B cell (primary cell): ENCODE measurements at regions not wholly inside any gene's neighbourhood (a gene's known extent, or its start where the extent isn't known, plus 50 kb on each side); places are given as distances from the start of the nearest gene placed in this dataset.

Experiments
- ATAC-seq: fragments of 200-7000 bp; cut with Tn5 transposase; one replicate; pipeline ENCODE4 v1.10.0; 2021; ENCODE audit warnings: low read depth, mild to moderate bottlenecking, moderate number of reproducible peaks, moderate library complexity
- CTCF ChIA-PET: fragments of 350-600 bp; sonication (Branson Sonifier 250); formaldehyde crosslinking; loops from one replicate; lab custom pipeline; 2021; ENCODE audit warnings: antibody characterized with exemption, inconsistent platforms; lab: Charles Lee
- POLR2A ChIA-PET: fragments of 350-600 bp; sonication (Branson Sonifier 250); formaldehyde crosslinking; loops from one replicate; lab custom pipeline; 2021; ENCODE audit warnings: antibody characterized with exemption; lab: Charles Lee
- DNase-seq: peaks from one replicate; pipeline ENCODE4 v3.0.0; 2013
- H2AFZ ChIP-seq: 2 replicates; pipeline ENCODE4 v1.6.1; 2012; ENCODE audit warnings: mild to moderate bottlenecking, low read depth, low read length; ENCODE audit not compliant: insufficient read depth, poor library complexity, severe bottlenecking
- H3K27ac ChIP-seq, 2 donors: 1 replicate in 1 of 2; 2 replicates in 1 of 2; pipeline ENCODE4 v1.5.1; 2012 to 2013; ENCODE audit warnings: low read length in 2 of 2, mild to moderate bottlenecking in 2 of 2, moderate library complexity in 1 of 2
- H3K27me3 ChIP-seq, 4 experiments: fragments of 200-600 bp in 1 of 4; sonication (generic) in 1 of 4; replicated peaks in 1 of 4; 1 replicate in 2 of 4; 2 replicates in 2 of 4; pipeline versions ENCODE4 v1.6.1 to v1.7.0; 2013 to 2016; ENCODE audit warnings: low read length in 3 of 4, mild to moderate bottlenecking in 2 of 4, mixed read lengths in 1 of 4, moderate library complexity in 1 of 4; ENCODE audit not compliant: insufficient read depth in 4 of 4, control insufficient read depth in 3 of 4; ENCODE audit errors: control extremely low read depth in 1 of 4
- H3K36me3 ChIP-seq, 2 experiments: replicated peaks in 1 of 2; 1 replicate in 1 of 2; 2 replicates in 1 of 2; pipeline versions ENCODE4 v1.6.1 to v1.7.1; 2013; ENCODE audit warnings: low read length in 1 of 2; ENCODE audit not compliant: insufficient read depth in 2 of 2, control insufficient read depth in 1 of 2; ENCODE audit errors: control extremely low read depth in 1 of 2, extremely low read depth in 1 of 2
- H3K4me1 ChIP-seq, 2 donors: fragments of 200-600 bp in 1 of 2; sonication (generic) in 1 of 2; 1 replicate in 1 of 2; 2 replicates in 1 of 2; pipeline versions ENCODE4 v1.5.1 to v1.6.1; 2013 to 2017; ENCODE audit warnings: low read length in 2 of 2; ENCODE audit not compliant: control insufficient read depth in 2 of 2, insufficient read depth in 2 of 2
- H3K4me2 ChIP-seq: replicated peaks from 2 replicates; pipeline ENCODE3; 2012; ENCODE audit warnings: mild to moderate bottlenecking, low read depth, low read length; ENCODE audit not compliant: poor library complexity, severe bottlenecking
- H3K4me3 ChIP-seq, 5 experiments: fragments of 200-600 bp in 1 of 5; sonication (generic) in 1 of 5; 1 replicate in 3 of 5; 2 replicates in 2 of 5; pipeline versions ENCODE4 v1.5.1 to v1.7.0; 2011 to 2016; ENCODE audit warnings: low read length in 4 of 5, mild to moderate bottlenecking in 4 of 5, low read depth in 2 of 5, control low read depth in 1 of 5, moderate library complexity in 1 of 5; ENCODE audit not compliant: insufficient read depth in 1 of 5; ENCODE audit errors: control extremely low read depth in 1 of 5, extremely low read depth in 1 of 5
- H3K79me2 ChIP-seq: fragments of 200-600 bp; sonication (generic); one replicate; pipeline ENCODE4 v1.6.0; 2016; ENCODE audit warnings: low read length; ENCODE audit not compliant: control insufficient read depth, insufficient read depth
- H3K9ac ChIP-seq: fragments of 200-600 bp; sonication (generic); 2 replicates; pipeline ENCODE4 v1.6.1; 2017; ENCODE audit warnings: mild to moderate bottlenecking, low read length, moderate library complexity
- H3K9me3 ChIP-seq, 3 donors: one replicate each; pipeline versions ENCODE4 v1.6.1 to v1.7.1; 2013; ENCODE audit warnings: low read length in 2 of 3; ENCODE audit not compliant: control insufficient read depth in 2 of 3, insufficient read depth in 1 of 3; ENCODE audit errors: control extremely low read depth in 1 of 3
- H4K20me1 ChIP-seq: 2 replicates; pipeline ENCODE4 v1.6.0; 2012; ENCODE audit warnings: mild to moderate bottlenecking, low read length; ENCODE audit not compliant: insufficient read depth, control insufficient read depth, poor library complexity, severe bottlenecking
- H3K27ac Mint-ChIP-seq: one replicate; pipeline ENCODE4 v1.8.0; 2021; ENCODE audit warnings: mixed read lengths
- H3K27me3 Mint-ChIP-seq: one replicate; pipeline ENCODE4 v1.8.0; 2021; ENCODE audit warnings: mixed read lengths
- H3K4me1 Mint-ChIP-seq: one replicate; pipeline ENCODE4 v1.8.0; 2021; ENCODE audit warnings: mixed read lengths
- H3K4me3 Mint-ChIP-seq: one replicate; pipeline ENCODE4 v1.8.0; 2021; ENCODE audit warnings: mixed read lengths
- H3K9me3 Mint-ChIP-seq: one replicate; pipeline ENCODE4 v1.8.0; 2022; ENCODE audit warnings: mixed read lengths; ENCODE audit not compliant: insufficient read depth
- CTCF ChIP-seq: fragments of 200-600 bp; IDR thresholded peaks from one replicate; pipeline ENCODE4 v1.8.0; 2022; ENCODE audit warnings: antibody characterized with exemption, mild to moderate bottlenecking
- EZH2 ChIP-seq: IDR thresholded peaks from 2 replicates; pipeline ENCODE4 v1.6.1; 2012; ENCODE audit warnings: borderline replicate concordance, low read depth, mild to moderate bottlenecking, moderate library complexity, low read length; ENCODE audit not compliant: insufficient read depth, poor library complexity, severe bottlenecking
- WGBS: methylation state at CpG from one replicate; pipeline ENCODE4 v1.1.5; 2013; ENCODE audit warnings: missing lambda C conversion rate; ENCODE audit not compliant: insufficient coverage; 5-methylcytosine and 5-hydroxymethylcytosine counted together
- intact Hi-C: fragments of 100-400 bp; cut with micrococcal nuclease; formaldehyde crosslinking; loops from one replicate; pipeline ENCODE4 v1.10.0; 2022

- WGBS: 64% methylated on average over 17 of the region's 19 CpGs
- no peak for DNase-seq
- Histone ChIP-seq H3K4me1 (no peaks in the 10 kb centered on the region), H3K9me3 (no peaks in the 10 kb centered on the region), H3K36me3 (no peaks in the 10 kb centered on the region), H4K20me1 (no peaks in the 10 kb centered on the region), H3K27me3 (peaks cover 0 to 2% (median 0%) of the 10 kb centered on the region in 4 experiments), H2AFZ (no peak overlapping the region), H3K4me3 (no peak overlapping the region), H3K27ac (no peak overlapping the region), H3K79me2 (no peaks in the 10 kb centered on the region), H3K9ac (no peak overlapping the region), H3K4me2 (no peak overlapping the region)
- ChIA-PET CTCF (interaction anchor here (0.9 to 1.2 kb wide), 2 partner anchors 7 to 9 kb away, joined by 3 to 5 read pairs; no protein-coding TSS in a partner anchor), POLR2A (no interaction called here)
- no peak for TF ChIP-seq EZH2
- no peak for TF ChIP-seq CTCF
- Mint-ChIP-seq H3K27me3 (peaks cover 4% of the 10 kb centered on the region), H3K9me3 (no peaks in the 10 kb centered on the region), H3K27ac (no peak overlapping the region), H3K4me3 (no peak overlapping the region), H3K4me1 (no peaks in the 10 kb centered on the region)
- no peak for ATAC-seq
- intact Hi-C loops: no loop called here
Measured at GRCh38 chr19:30647891-30648720, 275.9 kb downstream of the ZNF536 start.

- Histone ChIP-seq H3K27me3 (peaks cover 0 to 2% (median 0%) of the 10 kb centered on the region in 4 experiments), H4K20me1 (no peaks in the 10 kb centered on the region), H3K27ac (no peak overlapping the region), H3K9ac (no peak overlapping the region), H3K4me2 (no peak overlapping the region), H3K36me3 (no peaks in the 10 kb centered on the region), H3K9me3 (no peaks in the 10 kb centered on the region), H3K79me2 (no peaks in the 10 kb centered on the region), H2AFZ (no peak overlapping the region), H3K4me1 (no peaks in the 10 kb centered on the region), H3K4me3 (no peak overlapping the region)
- no peak overlapping the region for H3K4me3 Mint-ChIP-seq
- DNase-seq (no peak), ATAC-seq (no peak)
- ChIA-PET CTCF (no interaction called here), POLR2A (no interaction called here)
- H3K27ac Mint-ChIP-seq: no peak overlapping the region
- no peaks in the 10 kb centered on the region for H3K9me3 Mint-ChIP-seq
- peaks cover 4% of the 10 kb centered on the region for H3K27me3 Mint-ChIP-seq
- TF ChIP-seq CTCF: no peak
- no peak for TF ChIP-seq EZH2
- 60% methylated on average over 2 of the region's 6 CpGs for WGBS
- H3K4me1 Mint-ChIP-seq: no peaks in the 10 kb centered on the region
- intact Hi-C loops: no loop called here
Measured at GRCh38 chr19:30646806-30647205, 274.6 kb downstream of the ZNF536 start.
